B cell (primary cell): ENCODE measurements at regions not wholly inside any gene's neighbourhood (a gene's known extent, or its start where the extent isn't known, plus 50 kb on each side); places are given as distances from the start of the nearest gene placed in this dataset.

Experiments
- ATAC-seq: fragments of 200-7000 bp; cut with Tn5 transposase; one replicate; pipeline ENCODE4 v1.10.0; 2021; ENCODE audit warnings: low read depth, mild to moderate bottlenecking, moderate number of reproducible peaks, moderate library complexity
- CTCF ChIA-PET: fragments of 350-600 bp; sonication (Branson Sonifier 250); formaldehyde crosslinking; loops from one replicate; lab custom pipeline; 2021; ENCODE audit warnings: antibody characterized with exemption, inconsistent platforms; lab: Charles Lee
- POLR2A ChIA-PET: fragments of 350-600 bp; sonication (Branson Sonifier 250); formaldehyde crosslinking; loops from one replicate; lab custom pipeline; 2021; ENCODE audit warnings: antibody characterized with exemption; lab: Charles Lee
- DNase-seq: peaks from one replicate; pipeline ENCODE4 v3.0.0; 2013
- H2AFZ ChIP-seq: 2 replicates; pipeline ENCODE4 v1.6.1; 2012; ENCODE audit warnings: mild to moderate bottlenecking, low read depth, low read length; ENCODE audit not compliant: insufficient read depth, poor library complexity, severe bottlenecking
- H3K27ac ChIP-seq, 2 donors: 1 replicate in 1 of 2; 2 replicates in 1 of 2; pipeline ENCODE4 v1.5.1; 2012 to 2013; ENCODE audit warnings: low read length in 2 of 2, mild to moderate bottlenecking in 2 of 2, moderate library complexity in 1 of 2
- H3K27me3 ChIP-seq, 4 experiments: fragments of 200-600 bp in 1 of 4; sonication (generic) in 1 of 4; replicated peaks in 1 of 4; 1 replicate in 2 of 4; 2 replicates in 2 of 4; pipeline versions ENCODE4 v1.6.1 to v1.7.0; 2013 to 2016; ENCODE audit warnings: low read length in 3 of 4, mild to moderate bottlenecking in 2 of 4, mixed read lengths in 1 of 4, moderate library complexity in 1 of 4; ENCODE audit not compliant: insufficient read depth in 4 of 4, control insufficient read depth in 3 of 4; ENCODE audit errors: control extremely low read depth in 1 of 4
- H3K36me3 ChIP-seq, 2 experiments: replicated peaks in 1 of 2; 1 replicate in 1 of 2; 2 replicates in 1 of 2; pipeline versions ENCODE4 v1.6.1 to v1.7.1; 2013; ENCODE audit warnings: low read length in 1 of 2; ENCODE audit not compliant: insufficient read depth in 2 of 2, control insufficient read depth in 1 of 2; ENCODE audit errors: control extremely low read depth in 1 of 2, extremely low read depth in 1 of 2
- H3K4me1 ChIP-seq, 2 donors: fragments of 200-600 bp in 1 of 2; sonication (generic) in 1 of 2; 1 replicate in 1 of 2; 2 replicates in 1 of 2; pipeline versions ENCODE4 v1.5.1 to v1.6.1; 2013 to 2017; ENCODE audit warnings: low read length in 2 of 2; ENCODE audit not compliant: control insufficient read depth in 2 of 2, insufficient read depth in 2 of 2
- H3K4me2 ChIP-seq: replicated peaks from 2 replicates; pipeline ENCODE3; 2012; ENCODE audit warnings: mild to moderate bottlenecking, low read depth, low read length; ENCODE audit not compliant: poor library complexity, severe bottlenecking
- H3K4me3 ChIP-seq, 5 experiments: fragments of 200-600 bp in 1 of 5; sonication (generic) in 1 of 5; 1 replicate in 3 of 5; 2 replicates in 2 of 5; pipeline versions ENCODE4 v1.5.1 to v1.7.0; 2011 to 2016; ENCODE audit warnings: low read length in 4 of 5, mild to moderate bottlenecking in 4 of 5, low read depth in 2 of 5, control low read depth in 1 of 5, moderate library complexity in 1 of 5; ENCODE audit not compliant: insufficient read depth in 1 of 5; ENCODE audit errors: control extremely low read depth in 1 of 5, extremely low read depth in 1 of 5
- H3K79me2 ChIP-seq: fragments of 200-600 bp; sonication (generic); one replicate; pipeline ENCODE4 v1.6.0; 2016; ENCODE audit warnings: low read length; ENCODE audit not compliant: control insufficient read depth, insufficient read depth
- H3K9ac ChIP-seq: fragments of 200-600 bp; sonication (generic); 2 replicates; pipeline ENCODE4 v1.6.1; 2017; ENCODE audit warnings: mild to moderate bottlenecking, low read length, moderate library complexity
- H3K9me3 ChIP-seq, 3 donors: one replicate each; pipeline versions ENCODE4 v1.6.1 to v1.7.1; 2013; ENCODE audit warnings: low read length in 2 of 3; ENCODE audit not compliant: control insufficient read depth in 2 of 3, insufficient read depth in 1 of 3; ENCODE audit errors: control extremely low read depth in 1 of 3
- H4K20me1 ChIP-seq: 2 replicates; pipeline ENCODE4 v1.6.0; 2012; ENCODE audit warnings: mild to moderate bottlenecking, low read length; ENCODE audit not compliant: insufficient read depth, control insufficient read depth, poor library complexity, severe bottlenecking
- H3K27ac Mint-ChIP-seq: one replicate; pipeline ENCODE4 v1.8.0; 2021; ENCODE audit warnings: mixed read lengths
- H3K27me3 Mint-ChIP-seq: one replicate; pipeline ENCODE4 v1.8.0; 2021; ENCODE audit warnings: mixed read lengths
- H3K4me1 Mint-ChIP-seq: one replicate; pipeline ENCODE4 v1.8.0; 2021; ENCODE audit warnings: mixed read lengths
- H3K4me3 Mint-ChIP-seq: one replicate; pipeline ENCODE4 v1.8.0; 2021; ENCODE audit warnings: mixed read lengths
- H3K9me3 Mint-ChIP-seq: one replicate; pipeline ENCODE4 v1.8.0; 2022; ENCODE audit warnings: mixed read lengths; ENCODE audit not compliant: insufficient read depth
- EZH2 ChIP-seq: IDR thresholded peaks from 2 replicates; pipeline ENCODE4 v1.6.1; 2012; ENCODE audit warnings: borderline replicate concordance, low read depth, mild to moderate bottlenecking, moderate library complexity, low read length; ENCODE audit not compliant: insufficient read depth, poor library complexity, severe bottlenecking
- WGBS: methylation state at CpG from one replicate; pipeline ENCODE4 v1.1.5; 2013; ENCODE audit warnings: missing lambda C conversion rate; ENCODE audit not compliant: insufficient coverage; 5-methylcytosine and 5-hydroxymethylcytosine counted together
- intact Hi-C: fragments of 100-400 bp; cut with micrococcal nuclease; formaldehyde crosslinking; loops from one replicate; pipeline ENCODE4 v1.10.0; 2022
- TF ChIP-seq, protein P1 (sequence below): fragments of 200-600 bp; IDR thresholded peaks from one replicate; pipeline ENCODE4 v1.8.0; 2022; ENCODE audit warnings: antibody characterized with exemption, mild to moderate bottlenecking

GRCh38 chr3:65234499-65234898, 546.7 kb upstream of the ADAMTS9 start:
- Mint-ChIP-seq H3K4me1 (no peaks in the 10 kb centered on the region), H3K4me3 (no peak overlapping the region), H3K27ac (no peak overlapping the region), H3K27me3 (no peaks in the 10 kb centered on the region), H3K9me3 (no peaks in the 10 kb centered on the region)
- Histone ChIP-seq H3K4me3 (no peak overlapping the region), H3K4me1 (no peaks in the 10 kb centered on the region), H4K20me1 (no peaks in the 10 kb centered on the region), H3K27ac (no peak overlapping the region), H2AFZ (no peak overlapping the region), H3K36me3 (no peaks in the 10 kb centered on the region), H3K9me3 (no peaks in the 10 kb centered on the region), H3K27me3 (no peaks in the 10 kb centered on the region), H3K4me2 (no peak overlapping the region), H3K79me2 (no peaks in the 10 kb centered on the region), H3K9ac (no peak overlapping the region)
- TF ChIP-seq EZH2, result no peak
- TF ChIP-seq, protein P1, sequence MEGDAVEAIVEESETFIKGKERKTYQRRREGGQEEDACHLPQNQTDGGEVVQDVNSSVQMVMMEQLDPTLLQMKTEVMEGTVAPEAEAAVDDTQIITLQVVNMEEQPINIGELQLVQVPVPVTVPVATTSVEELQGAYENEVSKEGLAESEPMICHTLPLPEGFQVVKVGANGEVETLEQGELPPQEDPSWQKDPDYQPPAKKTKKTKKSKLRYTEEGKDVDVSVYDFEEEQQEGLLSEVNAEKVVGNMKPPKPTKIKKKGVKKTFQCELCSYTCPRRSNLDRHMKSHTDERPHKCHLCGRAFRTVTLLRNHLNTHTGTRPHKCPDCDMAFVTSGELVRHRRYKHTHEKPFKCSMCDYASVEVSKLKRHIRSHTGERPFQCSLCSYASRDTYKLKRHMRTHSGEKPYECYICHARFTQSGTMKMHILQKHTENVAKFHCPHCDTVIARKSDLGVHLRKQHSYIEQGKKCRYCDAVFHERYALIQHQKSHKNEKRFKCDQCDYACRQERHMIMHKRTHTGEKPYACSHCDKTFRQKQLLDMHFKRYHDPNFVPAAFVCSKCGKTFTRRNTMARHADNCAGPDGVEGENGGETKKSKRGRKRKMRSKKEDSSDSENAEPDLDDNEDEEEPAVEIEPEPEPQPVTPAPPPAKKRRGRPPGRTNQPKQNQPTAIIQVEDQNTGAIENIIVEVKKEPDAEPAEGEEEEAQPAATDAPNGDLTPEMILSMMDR, result no peak
- WGBS, result no CpG with 5 or more reads among the region's 2 CpGs
- ChIA-PET POLR2A (no interaction called here), CTCF (no interaction called here)
- no peak for DNase-seq
- intact Hi-C loops, result no loop called here
- no peak for ATAC-seq

GRCh38 chr3:65233561-65233960, 545.8 kb upstream of the ADAMTS9 start:
- WGBS, result 80% methylated on average over 2 of the region's 5 CpGs
- Histone ChIP-seq H3K79me2 (no peaks in the 10 kb centered on the region), H2AFZ (no peak overlapping the region), H3K4me2 (no peak overlapping the region), H3K4me3 (no peak overlapping the region), H3K27me3 (no peaks in the 10 kb centered on the region), H3K27ac (no peak overlapping the region), H4K20me1 (no peaks in the 10 kb centered on the region), H3K4me1 (no peaks in the 10 kb centered on the region), H3K9ac (no peak overlapping the region), H3K36me3 (no peaks in the 10 kb centered on the region), H3K9me3 (no peaks in the 10 kb centered on the region)
- no peak for DNase-seq
- no peaks in the 10 kb centered on the region for H3K9me3 Mint-ChIP-seq
- no peak for TF ChIP-seq EZH2
- TF ChIP-seq, protein P1, result no peak
- ChIA-PET CTCF (no interaction called here), POLR2A (no interaction called here)
- intact Hi-C loops, result no loop called here
- no peaks in the 10 kb centered on the region for H3K4me1 Mint-ChIP-seq
- H3K4me3 Mint-ChIP-seq, result no peak overlapping the region
- ATAC-seq, result no peak
- no peaks in the 10 kb centered on the region for H3K27me3 Mint-ChIP-seq
- H3K27ac Mint-ChIP-seq, result no peak overlapping the region
